ENCODE measurements at regions not wholly inside any gene's neighbourhood (a gene's known extent, or its start where the extent isn't known, plus 50 kb on each side); places are given as distances from the start of the nearest gene placed in this dataset.

- DNase-seq, result no peak
These were observed 630.2 kb downstream of the ARAP2 start for GRCh38 chr4:35614120-35614519.

DNA sequence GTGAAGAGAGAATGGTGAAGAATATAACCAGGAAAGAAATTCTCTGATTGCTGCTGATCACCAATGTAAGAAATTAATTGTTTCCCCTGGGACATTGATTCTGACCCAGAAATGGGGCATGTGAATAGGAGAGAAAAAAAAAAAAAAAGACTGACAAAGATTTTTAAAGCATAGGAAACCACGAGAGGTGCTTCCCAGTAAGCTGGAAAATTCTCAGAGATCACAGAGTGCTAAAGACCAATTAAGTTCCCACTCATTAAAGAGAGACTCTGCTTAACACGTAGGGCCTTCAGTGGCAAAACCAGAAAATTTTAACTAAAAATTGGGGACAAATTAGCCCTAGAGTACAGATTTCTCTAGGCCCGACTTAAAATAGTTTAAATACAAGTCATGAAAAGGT, 604.4 kb downstream of the ARAP2 start:
- no peak for DNase-seq

- no peak for DNase-seq
These were observed 600.7 kb downstream of the ARAP2 start for GRCh38 chr4:35643661-35644060.

GRCh38 chr4:35644591-35644990, 599.7 kb downstream of the ARAP2 start:
- no peak for DNase-seq

- no peak for DNase-seq
These were observed 595.3 kb downstream of the ARAP2 start for GRCh38 chr4:35649011-35649410.

GRCh38 chr4:35649778-35650177, 594.5 kb downstream of the ARAP2 start:
- DNase-seq, result no peak

- no peak for DNase-seq
These were observed 592.1 kb downstream of the ARAP2 start for GRCh38 chr4:35652197-35652596.

GRCh38 chr4:35653451-35653850, 590.9 kb downstream of the ARAP2 start:
- no peak for DNase-seq

GRCh38 chr4:35673137-35673536, 571.2 kb downstream of the ARAP2 start:
- DNase-seq, result no peak

GRCh38 chr4:35684755-35685154, 559.6 kb downstream of the ARAP2 start:
- no peak for DNase-seq

DNA sequence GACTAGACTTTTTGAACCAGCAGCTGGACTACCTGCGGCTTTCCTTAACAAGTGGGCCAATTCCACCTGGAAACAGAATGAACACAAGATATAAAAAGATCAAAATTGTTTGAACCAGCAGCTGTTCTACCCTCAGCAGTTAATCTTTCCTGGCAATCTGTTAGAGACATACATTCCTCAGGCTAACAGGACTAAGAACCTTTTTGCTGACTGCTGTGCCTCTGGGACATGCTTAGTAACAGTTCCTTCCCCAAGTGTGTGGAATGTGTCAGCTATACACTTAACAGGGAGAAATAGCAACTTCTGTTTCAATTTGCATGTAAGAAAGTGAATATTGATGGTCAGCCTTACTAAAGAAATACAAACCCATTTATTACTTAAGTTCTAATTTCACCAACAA, 554.4 kb downstream of the ARAP2 start:
- no peak for DNase-seq

- no peak for DNase-seq
These were observed 554.0 kb downstream of the ARAP2 start for GRCh38 chr4:35690271-35690670.

DNA sequence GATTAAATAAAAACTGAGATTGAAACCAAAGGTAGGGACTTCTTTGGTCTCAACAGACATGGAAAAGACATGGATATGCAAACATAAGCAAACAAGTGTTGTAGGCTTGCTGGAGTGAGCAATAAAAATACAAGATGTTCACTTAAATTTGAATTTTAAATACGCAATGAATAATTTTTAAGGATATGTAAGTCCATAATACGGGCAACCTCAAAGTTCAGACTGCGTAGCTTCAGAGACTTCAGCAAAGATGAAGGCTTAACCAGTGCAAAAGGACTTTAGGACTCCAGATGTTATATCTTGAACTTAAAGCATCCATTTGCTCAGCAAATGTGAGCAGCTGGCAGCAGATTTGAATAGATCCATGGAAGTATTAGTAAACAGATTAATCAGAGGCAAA, 549.3 kb downstream of the ARAP2 start:
- DNase-seq, result no peak

GRCh38 chr4:35695421-35695820, 548.9 kb downstream of the ARAP2 start:
- DNase-seq, result no peak

GRCh38 chr4:35697210-35697736, 547.0 kb downstream of the ARAP2 start:
- DNase-seq, result no peak

DNA sequence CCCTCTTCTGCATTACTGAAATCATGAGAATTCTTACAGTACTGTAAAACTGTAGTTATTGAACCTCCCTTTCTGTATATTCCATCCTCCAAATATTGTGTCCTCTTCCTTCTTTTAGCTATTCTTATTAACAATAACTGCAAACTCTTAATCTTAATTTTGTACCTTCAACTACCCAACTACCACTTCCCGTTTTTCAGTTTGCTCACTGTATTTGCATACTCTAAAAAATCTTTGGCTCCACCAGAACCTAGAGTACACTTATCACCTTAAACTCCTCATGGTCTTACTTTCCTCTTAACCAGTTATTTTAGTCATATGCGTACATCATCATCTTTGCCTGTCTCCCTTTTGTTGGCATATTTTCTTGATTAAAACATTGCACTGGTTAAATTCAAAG, 543.7 kb downstream of the ARAP2 start:
- no peak for DNase-seq

DNA sequence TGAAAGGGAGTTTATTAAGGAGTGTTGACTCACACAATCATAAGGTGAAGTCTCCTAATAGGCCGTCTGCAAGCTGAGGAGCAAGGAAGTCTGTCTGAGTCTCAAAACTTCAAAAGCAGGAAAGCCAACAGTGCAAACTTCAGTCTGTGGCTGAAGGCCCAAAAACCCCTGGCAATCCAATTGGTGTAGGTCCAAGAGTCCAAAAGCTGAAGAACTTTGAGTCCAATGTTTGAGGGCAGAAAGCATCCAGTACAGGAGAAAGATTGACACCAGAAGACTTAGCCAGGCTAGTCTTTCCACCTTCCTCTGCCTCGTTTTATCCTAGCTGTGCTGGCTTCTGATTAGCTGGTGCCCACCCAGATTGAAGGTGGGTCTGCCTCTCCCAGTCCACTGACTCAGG, 535.2 kb downstream of the ARAP2 start:
- no peak for DNase-seq

GRCh38 chr4:35710343-35710742, 534.0 kb downstream of the ARAP2 start:
- no peak for DNase-seq

- no peak for DNase-seq
These were observed 533.2 kb downstream of the ARAP2 start for GRCh38 chr4:35711127-35711526.

DNA sequence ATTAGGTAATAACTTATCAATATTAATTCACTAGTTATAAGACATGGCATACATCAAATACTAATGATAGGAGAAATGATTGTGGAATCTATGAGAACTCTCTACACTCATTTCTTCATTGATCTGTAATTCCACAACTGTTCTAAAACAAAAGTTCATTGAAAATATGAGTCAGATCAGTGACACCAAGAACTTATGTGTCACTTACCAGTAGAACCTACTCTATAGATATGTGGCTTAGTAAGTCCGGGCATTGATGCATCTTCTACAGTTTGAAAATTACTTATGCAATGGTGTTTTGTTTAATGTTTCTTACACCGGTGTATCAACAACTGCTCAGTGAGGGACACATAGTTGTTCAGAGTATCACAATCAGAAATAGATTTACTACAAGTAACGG, 520.3 kb downstream of the ARAP2 start:
- DNase-seq, result no peak

DNA sequence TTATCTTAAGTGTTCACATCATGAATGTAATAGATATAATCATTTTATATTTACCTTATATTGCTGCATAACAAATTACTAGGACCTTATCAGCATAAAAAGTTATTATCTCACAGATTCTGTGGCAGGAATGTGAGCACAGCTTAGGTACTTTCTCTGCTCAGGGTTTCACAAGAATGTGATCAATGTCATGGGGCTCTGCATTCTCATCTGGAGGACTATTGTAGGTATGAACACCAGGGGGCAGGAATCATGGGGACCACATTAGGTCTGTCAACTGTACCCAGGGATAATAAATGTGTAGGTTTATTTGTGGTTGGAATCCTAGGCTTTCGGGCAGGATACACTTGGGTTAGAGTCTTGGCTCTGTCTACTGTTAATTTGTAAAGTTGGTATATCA, 519.2 kb downstream of the ARAP2 start:
- DNase-seq, result no peak

- no peak for DNase-seq
These were observed 513.9 kb downstream of the ARAP2 start for GRCh38 chr4:35730414-35730813.

DNA sequence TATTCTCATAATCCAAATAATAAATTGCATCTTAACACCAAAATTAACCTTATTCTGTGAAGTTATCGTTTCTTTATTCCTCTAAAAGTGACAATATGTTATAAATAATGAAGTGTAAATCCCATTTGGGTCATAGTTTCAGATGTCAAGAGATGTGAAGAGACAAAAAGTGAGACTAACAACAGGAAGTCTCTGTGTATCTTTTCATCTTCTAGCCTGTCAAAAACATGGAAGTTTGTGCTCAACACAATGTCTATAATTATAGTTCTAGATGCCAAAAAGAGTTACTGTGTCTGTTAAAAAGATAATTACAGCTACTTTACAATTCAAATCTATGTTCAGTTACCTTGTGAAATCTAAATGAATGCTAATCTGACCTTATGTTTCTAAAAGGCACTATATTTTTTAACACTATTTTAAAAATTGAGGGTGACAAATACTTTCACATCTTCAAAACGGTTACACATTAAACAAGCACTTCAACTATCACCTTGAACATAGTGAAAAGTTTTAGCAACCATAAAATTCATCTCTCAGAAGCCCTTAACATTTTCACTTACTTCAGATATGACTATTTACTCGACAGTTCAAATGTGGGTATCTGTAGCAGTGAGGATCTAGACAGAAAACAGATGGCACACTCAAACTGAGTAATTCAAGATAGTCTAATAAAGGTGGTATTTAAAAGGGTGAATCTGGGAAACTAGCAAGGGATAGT, 509.8 kb downstream of the ARAP2 start:
- no peak for DNase-seq

- DNase-seq, result no peak
These were observed 505.0 kb downstream of the ARAP2 start for GRCh38 chr4:35739308-35739707.

DNA sequence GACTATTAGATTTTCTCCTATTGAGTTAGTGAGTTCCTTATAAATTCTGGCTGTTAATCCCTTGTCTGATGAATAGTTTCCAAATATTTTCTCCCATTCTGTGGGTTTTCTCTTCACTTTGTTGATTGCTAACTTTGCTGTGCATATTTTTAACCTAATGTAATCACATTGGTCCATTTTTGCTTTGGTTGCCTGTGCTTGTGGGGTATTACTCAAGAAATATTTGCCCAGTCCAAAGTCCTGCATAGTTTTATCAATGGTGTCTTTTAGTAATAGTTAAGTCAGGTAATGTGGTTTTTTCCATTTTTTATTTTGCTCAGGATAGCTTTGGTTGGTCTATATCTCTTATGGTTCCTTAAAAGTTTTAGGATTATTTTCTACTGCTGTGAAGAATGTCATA, 490.3 kb downstream of the ARAP2 start:
- no peak for DNase-seq
